Neural crest cell (in vitro differentiated cells): ENCODE measurements at regions not wholly inside any gene's neighbourhood (a gene's known extent, or its start where the extent isn't known, plus 50 kb on each side); places are given as distances from the start of the nearest gene placed in this dataset.

Experiments used
- DNase-seq: peaks from one replicate; pipeline ENCODE4 v3.0.0; 2021; ENCODE audit warnings: low read depth, mixed read lengths, low spot score
- H3K27ac Mint-ChIP-seq: one replicate; pipeline ENCODE4 v1.8.0; 2021; ENCODE audit warnings: mild to moderate bottlenecking, mixed read lengths; ENCODE audit not compliant: unreplicated experiment
- H3K27me3 Mint-ChIP-seq: 2 replicates; pipeline ENCODE4 v1.8.0; 2021; ENCODE audit warnings: low read depth, mild to moderate bottlenecking, mixed read lengths
- H3K36me3 Mint-ChIP-seq: 2 replicates; pipeline ENCODE4 v1.8.0; 2021; ENCODE audit warnings: low read depth, mild to moderate bottlenecking, mixed read lengths
- H3K4me1 Mint-ChIP-seq: 2 replicates; pipeline ENCODE4 v1.8.0; 2021; ENCODE audit warnings: mixed read lengths
- H3K4me3 Mint-ChIP-seq: one replicate; pipeline ENCODE4 v1.8.0; 2021; ENCODE audit warnings: mild to moderate bottlenecking, mixed read lengths
- H3K9me3 Mint-ChIP-seq: 2 replicates; pipeline ENCODE4 v1.8.0; 2021; ENCODE audit warnings: mixed read lengths
- TF ChIP-seq, protein P1 (sequence below): fragments of 200-600 bp; sonication (generic); conservative IDR thresholded peaks from 2 replicates; pipeline ENCODE4 v1.5.0; 2021; ENCODE audit warnings: antibody characterized with exemption, mild to moderate bottlenecking

DNA sequence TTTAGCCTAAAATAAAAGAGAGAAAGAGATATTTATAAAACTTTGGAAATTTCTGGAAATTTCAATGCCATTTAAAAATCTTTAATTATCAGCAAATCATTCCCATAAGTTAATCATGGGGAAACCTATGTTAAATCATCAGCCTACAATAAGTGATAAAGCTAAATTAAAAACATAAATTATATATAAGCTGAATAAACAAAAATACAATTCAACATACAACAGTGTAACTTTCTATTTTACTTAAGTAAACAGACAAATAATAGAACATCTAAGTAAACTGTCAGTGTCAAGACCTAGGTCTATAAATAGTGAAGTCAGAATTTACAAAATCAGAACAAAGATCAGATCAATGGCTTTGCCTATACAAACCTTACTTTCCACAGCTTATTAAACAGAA lies 57.5 kb downstream of the EPRS1 start:
- Mint-ChIP-seq H3K36me3 (peaks cover 3% of the 10 kb centered on the region), H3K4me3 (no peak overlapping the region)

DNA sequence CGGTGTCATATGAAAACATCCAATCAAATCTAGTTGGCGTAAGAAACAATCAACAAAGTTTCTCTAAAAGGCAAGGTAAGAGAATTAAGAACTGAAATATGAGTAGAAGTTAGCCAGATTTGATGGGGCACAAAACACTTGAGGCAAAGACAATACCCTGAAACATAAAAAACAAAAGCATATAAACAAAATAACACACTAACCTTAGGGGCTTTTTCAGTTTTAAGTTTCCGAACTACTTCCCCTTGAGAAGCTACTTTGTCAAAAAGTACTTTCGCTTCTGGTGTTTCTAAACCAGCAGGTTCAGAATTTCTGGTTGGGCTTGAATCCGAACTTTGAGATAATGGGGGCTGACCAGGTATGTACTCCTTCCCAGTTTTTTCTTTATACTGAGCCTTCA lies 57.9 kb downstream of the EPRS1 start:
- Mint-ChIP-seq H3K27ac (no peak overlapping the region), H3K36me3 (peaks cover 4% of the 10 kb centered on the region), H3K4me1 (no peaks in the 10 kb centered on the region), H3K27me3 (no peaks in the 10 kb centered on the region), H3K4me3 (no peak overlapping the region), H3K9me3 (no peaks in the 10 kb centered on the region)
- TF ChIP-seq, protein P1, sequence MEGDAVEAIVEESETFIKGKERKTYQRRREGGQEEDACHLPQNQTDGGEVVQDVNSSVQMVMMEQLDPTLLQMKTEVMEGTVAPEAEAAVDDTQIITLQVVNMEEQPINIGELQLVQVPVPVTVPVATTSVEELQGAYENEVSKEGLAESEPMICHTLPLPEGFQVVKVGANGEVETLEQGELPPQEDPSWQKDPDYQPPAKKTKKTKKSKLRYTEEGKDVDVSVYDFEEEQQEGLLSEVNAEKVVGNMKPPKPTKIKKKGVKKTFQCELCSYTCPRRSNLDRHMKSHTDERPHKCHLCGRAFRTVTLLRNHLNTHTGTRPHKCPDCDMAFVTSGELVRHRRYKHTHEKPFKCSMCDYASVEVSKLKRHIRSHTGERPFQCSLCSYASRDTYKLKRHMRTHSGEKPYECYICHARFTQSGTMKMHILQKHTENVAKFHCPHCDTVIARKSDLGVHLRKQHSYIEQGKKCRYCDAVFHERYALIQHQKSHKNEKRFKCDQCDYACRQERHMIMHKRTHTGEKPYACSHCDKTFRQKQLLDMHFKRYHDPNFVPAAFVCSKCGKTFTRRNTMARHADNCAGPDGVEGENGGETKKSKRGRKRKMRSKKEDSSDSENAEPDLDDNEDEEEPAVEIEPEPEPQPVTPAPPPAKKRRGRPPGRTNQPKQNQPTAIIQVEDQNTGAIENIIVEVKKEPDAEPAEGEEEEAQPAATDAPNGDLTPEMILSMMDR = no peak
- DNase-seq = no peak

More for the DNA sequence above, 57.5 kb downstream of the EPRS1 start:
- Mint-ChIP-seq H3K9me3 (no peaks in the 10 kb centered on the region), H3K4me1 (no peaks in the 10 kb centered on the region), H3K27me3 (no peaks in the 10 kb centered on the region), H3K27ac (no peak overlapping the region)
- DNase-seq = no peak
- TF ChIP-seq, protein P1 = no peak

DNA sequence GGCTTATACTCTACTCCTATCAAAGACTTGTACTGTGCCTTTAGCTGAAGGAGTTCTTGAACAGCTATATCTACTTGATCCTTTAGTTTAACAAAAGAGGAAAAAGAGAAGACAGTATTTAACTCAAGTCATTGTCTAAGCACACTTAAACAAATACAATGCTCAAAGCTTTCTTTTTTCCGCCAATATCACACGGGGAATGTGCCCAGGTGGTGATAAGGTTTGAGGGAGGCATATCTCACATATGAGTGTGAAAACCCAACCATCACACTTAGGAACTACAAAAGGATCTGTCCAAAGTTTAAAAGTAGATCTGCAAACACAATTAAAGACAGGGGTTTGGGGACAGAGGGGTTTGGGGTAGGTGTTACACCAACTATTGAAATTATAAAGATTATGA lies 59.0 kb upstream of the SLC30A10 start:
- Mint-ChIP-seq H3K4me1 (no peaks in the 10 kb centered on the region), H3K4me3 (no peak overlapping the region), H3K27me3 (no peaks in the 10 kb centered on the region), H3K9me3 (no peaks in the 10 kb centered on the region), H3K27ac (no peak overlapping the region), H3K36me3 (peaks cover 4% of the 10 kb centered on the region)
- TF ChIP-seq, protein P1 = no peak
- no peak for DNase-seq

DNA sequence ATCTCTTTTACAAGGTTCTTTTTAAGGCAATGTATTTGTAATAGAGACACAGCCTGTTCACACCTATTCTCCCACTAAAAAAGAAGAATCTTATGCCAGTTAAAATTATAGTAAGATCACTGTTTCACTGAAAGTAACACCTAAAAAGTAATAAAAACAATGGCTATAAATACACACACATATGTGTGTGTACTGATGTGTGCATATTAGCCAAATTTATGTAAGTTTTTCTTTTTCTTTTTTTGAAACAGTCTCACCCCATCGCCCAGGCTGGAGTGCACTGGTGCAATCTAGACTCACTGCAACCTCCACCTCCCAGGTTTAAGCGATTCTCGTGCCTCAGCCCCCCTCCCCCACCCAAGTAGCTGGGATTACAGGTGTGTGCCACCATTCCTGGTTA lies 56.8 kb upstream of the SLC30A10 start:
- no peaks in the 10 kb centered on the region for H3K4me1 Mint-ChIP-seq
- H3K4me3 Mint-ChIP-seq = no peak overlapping the region
- no peak for DNase-seq
- no peaks in the 10 kb centered on the region for H3K9me3 Mint-ChIP-seq
- H3K36me3 Mint-ChIP-seq = peaks cover 4% of the 10 kb centered on the region
- H3K27ac Mint-ChIP-seq = no peak overlapping the region
- H3K27me3 Mint-ChIP-seq = no peaks in the 10 kb centered on the region
- TF ChIP-seq, protein P1 = no peak
